ENCODE measurements at regions not wholly inside any gene's neighbourhood (a gene's known extent, or its start where the extent isn't known, plus 50 kb on each side); places are given as distances from the start of the nearest gene placed in this dataset.

GRCh38 chr2:106580241-106580640, 93.1 kb downstream of the CD8B2 start:
- 77 to 95% methylated on average over 4 to 5 of the region's 5 CpGs for WGBS, 2 donors
- Histone ChIP-seq H3K27ac (no peak overlapping the region), H3K4me3 (no peak overlapping the region), H3K36me3 (no peaks in the 10 kb centered on the region), H3K27me3 (peaks cover 0 to 54% (median 0%) of the 10 kb centered on the region in 4 donors), H3K4me1 (peaks cover 0 to 25% (median 7%) of the 10 kb centered on the region in 3 donors), H3K9me3 (no peaks in the 10 kb centered on the region)
- TF ChIP-seq POLR2A (IDR thresholded peaks at IDR 0.05), result no peak
- TF ChIP-seq, protein P1, sequence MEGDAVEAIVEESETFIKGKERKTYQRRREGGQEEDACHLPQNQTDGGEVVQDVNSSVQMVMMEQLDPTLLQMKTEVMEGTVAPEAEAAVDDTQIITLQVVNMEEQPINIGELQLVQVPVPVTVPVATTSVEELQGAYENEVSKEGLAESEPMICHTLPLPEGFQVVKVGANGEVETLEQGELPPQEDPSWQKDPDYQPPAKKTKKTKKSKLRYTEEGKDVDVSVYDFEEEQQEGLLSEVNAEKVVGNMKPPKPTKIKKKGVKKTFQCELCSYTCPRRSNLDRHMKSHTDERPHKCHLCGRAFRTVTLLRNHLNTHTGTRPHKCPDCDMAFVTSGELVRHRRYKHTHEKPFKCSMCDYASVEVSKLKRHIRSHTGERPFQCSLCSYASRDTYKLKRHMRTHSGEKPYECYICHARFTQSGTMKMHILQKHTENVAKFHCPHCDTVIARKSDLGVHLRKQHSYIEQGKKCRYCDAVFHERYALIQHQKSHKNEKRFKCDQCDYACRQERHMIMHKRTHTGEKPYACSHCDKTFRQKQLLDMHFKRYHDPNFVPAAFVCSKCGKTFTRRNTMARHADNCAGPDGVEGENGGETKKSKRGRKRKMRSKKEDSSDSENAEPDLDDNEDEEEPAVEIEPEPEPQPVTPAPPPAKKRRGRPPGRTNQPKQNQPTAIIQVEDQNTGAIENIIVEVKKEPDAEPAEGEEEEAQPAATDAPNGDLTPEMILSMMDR (IDR thresholded peaks at IDR 0.05), result no peak
- no peak for DNase-seq
- intact Hi-C loops (cut with DNase I), result loop anchor here (10.0 kb wide), 1 partner anchor 475 kb away; no protein-coding TSS in a partner anchor

GRCh38 chr2:106581328-106581727, 94.2 kb downstream of the CD8B2 start:
- TF ChIP-seq, protein P1 (IDR thresholded peaks at IDR 0.05), result no peak
- TF ChIP-seq POLR2A (IDR thresholded peaks at IDR 0.05), result no peak
- no peaks in the 10 kb centered on the region for H3K36me3 ChIP-seq
- no peak for DNase-seq
- peaks cover 0 to 19% (median 3%) of the 10 kb centered on the region in 3 donors for H3K4me1 ChIP-seq
- H3K27ac ChIP-seq, result no peak overlapping the region
- WGBS, 2 donors, result 95 to 100% methylated on average over 2 to 7 of the region's 7 CpGs
- intact Hi-C loops (cut with DNase I), result loop anchor here (10.0 kb wide), 1 partner anchor 477 kb away; no protein-coding TSS in a partner anchor
- H3K9me3 ChIP-seq, result no peaks in the 10 kb centered on the region
- H3K4me3 ChIP-seq, result no peak overlapping the region
- H3K27me3 ChIP-seq, result peaks cover 0 to 54% (median 0%) of the 10 kb centered on the region in 4 donors

- no peaks in the 10 kb centered on the region for H3K9me3 ChIP-seq
- H3K27me3 ChIP-seq, result peaks cover 0 to 54% (median 0%) of the 10 kb centered on the region in 4 donors
- intact Hi-C loops (cut with DNase I), result loop anchor here (10.0 kb wide), 1 partner anchor 477 kb away; no protein-coding TSS in a partner anchor
- WGBS, 2 donors, result 23 to 29% methylated on average over 3 of the region's 3 CpGs
- no peaks in the 10 kb centered on the region for H3K36me3 ChIP-seq
- H3K27ac ChIP-seq, result no peak overlapping the region
- no peak for DNase-seq
- H3K4me1 ChIP-seq, result peaks cover 0 to 19% (median 3%) of the 10 kb centered on the region in 3 donors
- no peak for TF ChIP-seq POLR2A (IDR thresholded peaks at IDR 0.05)
- TF ChIP-seq, protein P1 (IDR thresholded peaks at IDR 0.05), result no peak
- peak overlapping the region in 2 of 4 donors; percentile 32 to 57 for H3K4me3 ChIP-seq
Measured at GRCh38 chr2:106581755-106582147, 94.6 kb downstream of the CD8B2 start.

GRCh38 chr2:106582148-106583143, 95.3 kb downstream of the CD8B2 start:
- 4 to 5% methylated on average over 21 to 22 of the region's 29 CpGs for WGBS, 2 donors
- Histone ChIP-seq H3K27me3 (peaks cover 0 to 54% (median 0%) of the 10 kb centered on the region in 4 donors), H3K4me3 (peak overlapping the region in 2 of 4 donors; percentile 32 to 57), H3K36me3 (no peaks in the 10 kb centered on the region), H3K4me1 (peaks cover 0 to 19% (median 3%) of the 10 kb centered on the region in 3 donors), H3K9me3 (no peaks in the 10 kb centered on the region), H3K27ac (no peak overlapping the region)
- intact Hi-C loops (cut with DNase I), result loop anchor here (10.0 kb wide), 1 partner anchor 478 kb away; no protein-coding TSS in a partner anchor
- DNase-seq, result no peak
- no peak for TF ChIP-seq POLR2A (IDR thresholded peaks at IDR 0.05)
- TF ChIP-seq, protein P1 (IDR thresholded peaks at IDR 0.05), result peak; percentile 46 to 85 (median 78)
